ENCODE measurements at regions not wholly inside any gene's neighbourhood (a gene's known extent, or its start where the extent isn't known, plus 50 kb on each side); places are given as distances from the start of the nearest gene placed in this dataset.

DNA sequence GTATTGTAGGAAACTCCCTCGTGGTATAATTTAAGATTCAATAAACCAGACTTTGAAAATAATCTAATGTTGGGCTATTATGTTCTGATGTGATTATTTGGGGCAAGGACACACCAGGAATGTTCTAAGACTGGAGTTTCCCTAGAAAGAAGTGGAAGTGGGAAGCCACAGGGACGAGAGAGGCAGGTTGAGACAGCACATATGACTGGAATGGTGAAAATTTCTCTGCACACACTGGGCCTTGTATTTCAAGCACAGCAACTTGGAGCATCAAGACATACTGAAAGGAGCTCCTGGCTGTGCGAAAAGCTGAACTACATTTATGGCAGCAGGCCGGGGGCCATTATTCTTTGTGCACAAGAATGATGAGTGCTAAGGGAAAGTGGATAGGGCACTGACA is 98.2 kb downstream of the CETN3 start:
- no peak for TF ChIP-seq POLR2A (IDR thresholded peaks at IDR 0.05)
- TF ChIP-seq, protein P1, sequence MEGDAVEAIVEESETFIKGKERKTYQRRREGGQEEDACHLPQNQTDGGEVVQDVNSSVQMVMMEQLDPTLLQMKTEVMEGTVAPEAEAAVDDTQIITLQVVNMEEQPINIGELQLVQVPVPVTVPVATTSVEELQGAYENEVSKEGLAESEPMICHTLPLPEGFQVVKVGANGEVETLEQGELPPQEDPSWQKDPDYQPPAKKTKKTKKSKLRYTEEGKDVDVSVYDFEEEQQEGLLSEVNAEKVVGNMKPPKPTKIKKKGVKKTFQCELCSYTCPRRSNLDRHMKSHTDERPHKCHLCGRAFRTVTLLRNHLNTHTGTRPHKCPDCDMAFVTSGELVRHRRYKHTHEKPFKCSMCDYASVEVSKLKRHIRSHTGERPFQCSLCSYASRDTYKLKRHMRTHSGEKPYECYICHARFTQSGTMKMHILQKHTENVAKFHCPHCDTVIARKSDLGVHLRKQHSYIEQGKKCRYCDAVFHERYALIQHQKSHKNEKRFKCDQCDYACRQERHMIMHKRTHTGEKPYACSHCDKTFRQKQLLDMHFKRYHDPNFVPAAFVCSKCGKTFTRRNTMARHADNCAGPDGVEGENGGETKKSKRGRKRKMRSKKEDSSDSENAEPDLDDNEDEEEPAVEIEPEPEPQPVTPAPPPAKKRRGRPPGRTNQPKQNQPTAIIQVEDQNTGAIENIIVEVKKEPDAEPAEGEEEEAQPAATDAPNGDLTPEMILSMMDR (IDR thresholded peaks at IDR 0.05), result no peak
